ENCODE measurements at regions not wholly inside any gene's neighbourhood (a gene's known extent, or its start where the extent isn't known, plus 50 kb on each side); places are given as distances from the start of the nearest gene placed in this dataset.
A peak's percentile ranks its signal among the peaks of the same experiment; 100 is the strongest.
"Not testable (repeated sequence)": the region's sequence is repeated elsewhere in the genome, so short reads cannot be mapped to it uniquely, and the experiment has no call there.

DNA sequence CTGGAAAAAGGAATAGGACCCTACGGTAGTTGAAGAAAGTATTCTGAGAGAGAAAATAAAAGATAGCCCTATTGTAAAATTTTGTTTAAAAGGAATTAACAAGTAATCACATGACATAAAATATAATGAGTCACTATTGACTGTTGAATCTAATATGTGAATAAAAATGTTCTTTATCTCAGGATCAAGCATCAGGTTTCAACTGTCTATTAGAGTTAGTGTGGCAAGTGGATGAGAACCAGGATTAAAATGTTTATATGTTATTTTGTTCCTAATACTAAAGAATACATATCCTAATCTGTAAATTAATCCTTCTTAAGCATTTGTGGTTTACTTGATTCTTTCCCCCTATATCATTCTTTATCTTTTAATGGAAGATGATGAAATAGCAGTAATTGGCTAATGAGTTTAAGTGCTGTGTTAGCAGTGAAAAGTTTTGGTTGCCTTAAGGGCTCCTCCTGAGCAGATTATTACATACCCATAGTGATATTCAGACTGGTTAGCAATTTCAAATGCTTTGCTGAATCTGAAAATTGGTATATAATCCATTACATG is 101.8 kb upstream of the BCHE start:
- no peak for TF ChIP-seq EZH2 (IDR thresholded peaks at IDR 0.05; ENCODE audit: borderline replicate concordance, low read depth, low read length, poor library complexity, severe bottlenecking)
- TF ChIP-seq, protein P1, sequence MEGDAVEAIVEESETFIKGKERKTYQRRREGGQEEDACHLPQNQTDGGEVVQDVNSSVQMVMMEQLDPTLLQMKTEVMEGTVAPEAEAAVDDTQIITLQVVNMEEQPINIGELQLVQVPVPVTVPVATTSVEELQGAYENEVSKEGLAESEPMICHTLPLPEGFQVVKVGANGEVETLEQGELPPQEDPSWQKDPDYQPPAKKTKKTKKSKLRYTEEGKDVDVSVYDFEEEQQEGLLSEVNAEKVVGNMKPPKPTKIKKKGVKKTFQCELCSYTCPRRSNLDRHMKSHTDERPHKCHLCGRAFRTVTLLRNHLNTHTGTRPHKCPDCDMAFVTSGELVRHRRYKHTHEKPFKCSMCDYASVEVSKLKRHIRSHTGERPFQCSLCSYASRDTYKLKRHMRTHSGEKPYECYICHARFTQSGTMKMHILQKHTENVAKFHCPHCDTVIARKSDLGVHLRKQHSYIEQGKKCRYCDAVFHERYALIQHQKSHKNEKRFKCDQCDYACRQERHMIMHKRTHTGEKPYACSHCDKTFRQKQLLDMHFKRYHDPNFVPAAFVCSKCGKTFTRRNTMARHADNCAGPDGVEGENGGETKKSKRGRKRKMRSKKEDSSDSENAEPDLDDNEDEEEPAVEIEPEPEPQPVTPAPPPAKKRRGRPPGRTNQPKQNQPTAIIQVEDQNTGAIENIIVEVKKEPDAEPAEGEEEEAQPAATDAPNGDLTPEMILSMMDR (conservative IDR thresholded peaks at IDR 0.05; ENCODE audit: low read depth, low read length): no peak
- Histone ChIP-seq H3K4me3 (ENCODE audit: low read depth, low read length, poor library complexity, severe bottlenecking) (no peak overlapping the region), H3K4me1 (ENCODE audit: insufficient read depth, low read length, poor library complexity, severe bottlenecking) (no peaks in the 10 kb centered on the region), H3K9me3 (ENCODE audit: low read depth, low read length, poor library complexity, severe bottlenecking) (no peaks in the 10 kb centered on the region), H3K27me3 (replicated peaks; ENCODE audit: insufficient read depth, low read depth, low read length, poor library complexity) (no peaks in the 10 kb centered on the region), H3K27ac (ENCODE audit: low read depth, low read length, poor library complexity, severe bottlenecking) (no peak overlapping the region), H3K36me3 (ENCODE audit: insufficient read depth, low read length, poor library complexity, severe bottlenecking) (no peaks in the 10 kb centered on the region)
- ChIA-PET CTCF (interaction anchor here (0.6 kb wide), 1 partner anchor 842 kb away, joined by 7 read pairs; no protein-coding TSS in a partner anchor), POLR2A (ENCODE audit: low non-redundant PET) (no interaction called here)
- BruUV-seq (replicated peaks): no TSS peak
- intact Hi-C loops (cut with micrococcal nuclease; ENCODE audit: unreplicated experiment): no loop called here
- peak; percentile 5 for DNase-seq (ENCODE audit: low spot score)

DNA sequence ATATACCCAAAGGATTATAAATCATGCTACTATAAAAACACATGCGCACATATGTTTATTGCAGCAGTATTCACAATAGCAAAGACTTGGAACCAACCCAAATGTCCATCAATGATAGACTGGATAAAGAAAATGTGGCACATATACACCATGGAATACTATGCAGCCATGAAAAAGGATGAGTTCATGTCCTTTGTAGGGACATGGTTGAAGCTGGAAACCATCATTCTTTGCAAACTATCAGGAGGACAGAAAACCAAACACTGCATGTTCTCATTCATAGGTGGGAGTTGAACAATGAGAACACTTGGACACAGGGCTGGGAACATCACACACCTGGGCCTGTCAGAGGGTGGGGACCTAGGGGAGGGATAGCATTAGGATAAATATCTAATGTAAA is 98.9 kb upstream of the BCHE start:
- H3K36me3 ChIP-seq (ENCODE audit: insufficient read depth, low read length, poor library complexity, severe bottlenecking); intact Hi-C loops (cut with micrococcal nuclease; ENCODE audit: unreplicated experiment); CTCF ChIA-PET; H3K27ac ChIP-seq (ENCODE audit: low read depth, low read length, poor library complexity, severe bottlenecking); H3K9me3 ChIP-seq (ENCODE audit: low read depth, low read length, poor library complexity, severe bottlenecking); H3K4me1 ChIP-seq (ENCODE audit: insufficient read depth, low read length, poor library complexity, severe bottlenecking); DNase-seq (ENCODE audit: low spot score); H3K27me3 ChIP-seq (replicated peaks; ENCODE audit: insufficient read depth, low read depth, low read length, poor library complexity); H3K4me3 ChIP-seq (ENCODE audit: low read depth, low read length, poor library complexity, severe bottlenecking); POLR2A ChIA-PET (ENCODE audit: low non-redundant PET); BruUV-seq (replicated peaks): not testable (repeated sequence)

DNA sequence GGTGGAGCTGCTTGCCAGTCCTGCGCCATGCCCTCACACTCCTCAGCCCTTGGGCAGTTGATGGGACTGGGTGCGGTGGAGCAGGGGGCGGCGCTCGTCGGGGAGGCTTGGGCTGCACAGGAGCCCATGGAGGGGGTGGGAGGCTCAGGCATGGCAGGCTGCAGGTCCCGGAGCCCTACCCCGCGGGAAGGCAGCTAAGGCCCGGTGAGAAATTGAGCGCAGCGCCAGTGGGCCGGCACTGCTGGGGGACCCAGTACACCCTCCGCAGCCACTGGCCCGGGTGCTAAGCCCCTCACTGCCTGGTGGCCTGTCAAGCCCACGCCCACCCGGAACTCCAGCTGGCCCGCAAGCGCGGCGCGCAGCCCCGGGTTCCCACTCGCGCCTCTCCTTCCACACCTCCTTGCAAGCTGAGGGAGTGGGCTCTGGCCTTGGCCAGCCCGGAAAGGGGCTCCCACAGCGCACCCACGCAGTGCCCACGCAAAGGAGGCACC is 87.1 kb upstream of the BCHE start:
- H3K4me3 ChIP-seq (ENCODE audit: low read depth, low read length, poor library complexity, severe bottlenecking); intact Hi-C loops (cut with micrococcal nuclease; ENCODE audit: unreplicated experiment); DNase-seq (ENCODE audit: low spot score); BruUV-seq (replicated peaks); H3K27me3 ChIP-seq (replicated peaks; ENCODE audit: insufficient read depth, low read depth, low read length, poor library complexity); H3K4me1 ChIP-seq (ENCODE audit: insufficient read depth, low read length, poor library complexity, severe bottlenecking); CTCF ChIA-PET; H3K27ac ChIP-seq (ENCODE audit: low read depth, low read length, poor library complexity, severe bottlenecking); H3K36me3 ChIP-seq (ENCODE audit: insufficient read depth, low read length, poor library complexity, severe bottlenecking); POLR2A ChIA-PET (ENCODE audit: low non-redundant PET); H3K9me3 ChIP-seq (ENCODE audit: low read depth, low read length, poor library complexity, severe bottlenecking): not testable (repeated sequence)

DNA sequence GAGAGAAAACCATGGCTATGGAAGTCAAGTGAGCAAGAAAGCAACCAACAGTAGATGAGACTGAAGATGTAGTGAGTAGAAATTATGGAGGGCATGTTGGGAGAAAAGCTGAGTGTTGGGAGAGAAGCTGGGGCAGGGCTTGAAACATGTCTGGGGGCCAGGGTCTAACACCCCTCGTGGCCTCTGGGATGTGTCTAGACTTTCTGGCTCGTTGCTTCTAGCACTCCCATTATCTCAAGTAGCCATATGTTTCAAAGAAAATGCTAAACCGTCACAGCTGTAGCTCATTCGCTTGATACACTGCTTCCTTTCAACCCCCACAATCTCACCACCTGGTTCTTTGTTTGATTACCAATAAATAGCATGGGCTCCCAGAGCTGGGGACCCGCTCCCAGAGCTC is 83.8 kb upstream of the BCHE start:
- intact Hi-C loops (cut with micrococcal nuclease; ENCODE audit: unreplicated experiment): no loop called here

More for the DNA sequence above, 83.8 kb upstream of the BCHE start:
- Histone ChIP-seq H3K4me3 (ENCODE audit: low read depth, low read length, poor library complexity, severe bottlenecking) (no peak overlapping the region), H3K4me1 (ENCODE audit: insufficient read depth, low read length, poor library complexity, severe bottlenecking) (no peaks in the 10 kb centered on the region), H3K9me3 (ENCODE audit: low read depth, low read length, poor library complexity, severe bottlenecking) (no peaks in the 10 kb centered on the region), H3K27ac (ENCODE audit: low read depth, low read length, poor library complexity, severe bottlenecking) (no peak overlapping the region), H3K27me3 (replicated peaks; ENCODE audit: insufficient read depth, low read depth, low read length, poor library complexity) (peaks cover under 1% of the 10 kb centered on the region), H3K36me3 (ENCODE audit: insufficient read depth, low read length, poor library complexity, severe bottlenecking) (no peaks in the 10 kb centered on the region)
- no peak for DNase-seq (ENCODE audit: low spot score)
- BruUV-seq (replicated peaks): no TSS peak
- POLR2A ChIA-PET (ENCODE audit: low non-redundant PET): no interaction called here
- no peak for TF ChIP-seq EZH2 (IDR thresholded peaks at IDR 0.05; ENCODE audit: borderline replicate concordance, low read depth, low read length, poor library complexity, severe bottlenecking)
- TF ChIP-seq, protein P1 (conservative IDR thresholded peaks at IDR 0.05; ENCODE audit: low read depth, low read length): no peak
- CTCF ChIA-PET: no interaction called here

All from A673 (cell line).